ENCODE measurements at regions not wholly inside any gene's neighbourhood (a gene's known extent, or its start where the extent isn't known, plus 50 kb on each side); places are given as distances from the start of the nearest gene placed in this dataset.

DNA sequence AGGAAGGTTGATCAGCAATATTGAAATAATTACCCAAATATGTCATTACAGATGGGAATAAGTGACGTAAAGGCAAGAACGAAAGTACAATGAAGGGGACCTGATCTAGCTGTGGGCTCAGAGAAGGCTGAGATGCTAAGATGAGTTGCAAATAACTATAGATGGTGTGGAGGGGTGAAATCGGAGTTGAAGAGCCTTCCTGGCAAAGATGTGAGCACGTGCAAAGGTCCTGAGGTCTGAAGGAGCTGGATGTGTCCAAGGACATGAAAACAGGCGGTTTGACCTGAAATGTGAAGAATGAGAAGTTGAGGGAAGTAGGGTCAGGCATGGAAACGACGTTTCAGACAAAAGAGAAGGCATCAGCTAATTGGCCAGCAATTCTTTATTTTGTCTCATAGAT lies 61.6 kb upstream of the SLC45A1 start:
- no peaks in the 10 kb centered on the region for H3K36me3 ChIP-seq (ENCODE audit: control insufficient read depth, low read length)
- no peaks in the 10 kb centered on the region for H3K79me2 ChIP-seq (ENCODE audit: control insufficient read depth, low read length)
- no peaks in the 10 kb centered on the region for H3K9me3 ChIP-seq (ENCODE audit: control insufficient read depth, insufficient read depth, low read length)
- no peaks in the 10 kb centered on the region for H3F3A ChIP-seq (ENCODE audit: control insufficient read depth, insufficient read depth)
- no peaks in the 10 kb centered on the region for H3K27me3 ChIP-seq (ENCODE audit: control insufficient read depth, low read length)
- no peaks in the 10 kb centered on the region for H3K4me1 ChIP-seq (ENCODE audit: control insufficient read depth, low read length)
- H3K27ac ChIP-seq (ENCODE audit: low read depth, low read length), result no peak overlapping the region
- no peak overlapping the region for H3K4me2 ChIP-seq (ENCODE audit: low read length)
- no peaks in the 10 kb centered on the region for H3K9me2 ChIP-seq (replicated peaks; ENCODE audit: control insufficient read depth, low read length)
- H3K4me3 ChIP-seq (ENCODE audit: low read length), result no peak overlapping the region
- no peaks in the 10 kb centered on the region for H4K20me1 ChIP-seq (ENCODE audit: control insufficient read depth, insufficient read depth, low read depth, low read length)
- TF ChIP-seq EZH2phosphoT487 (IDR thresholded peaks at IDR 0.05; ENCODE audit: borderline replicate concordance, low read length), result no peak
- TF ChIP-seq, protein P1, sequence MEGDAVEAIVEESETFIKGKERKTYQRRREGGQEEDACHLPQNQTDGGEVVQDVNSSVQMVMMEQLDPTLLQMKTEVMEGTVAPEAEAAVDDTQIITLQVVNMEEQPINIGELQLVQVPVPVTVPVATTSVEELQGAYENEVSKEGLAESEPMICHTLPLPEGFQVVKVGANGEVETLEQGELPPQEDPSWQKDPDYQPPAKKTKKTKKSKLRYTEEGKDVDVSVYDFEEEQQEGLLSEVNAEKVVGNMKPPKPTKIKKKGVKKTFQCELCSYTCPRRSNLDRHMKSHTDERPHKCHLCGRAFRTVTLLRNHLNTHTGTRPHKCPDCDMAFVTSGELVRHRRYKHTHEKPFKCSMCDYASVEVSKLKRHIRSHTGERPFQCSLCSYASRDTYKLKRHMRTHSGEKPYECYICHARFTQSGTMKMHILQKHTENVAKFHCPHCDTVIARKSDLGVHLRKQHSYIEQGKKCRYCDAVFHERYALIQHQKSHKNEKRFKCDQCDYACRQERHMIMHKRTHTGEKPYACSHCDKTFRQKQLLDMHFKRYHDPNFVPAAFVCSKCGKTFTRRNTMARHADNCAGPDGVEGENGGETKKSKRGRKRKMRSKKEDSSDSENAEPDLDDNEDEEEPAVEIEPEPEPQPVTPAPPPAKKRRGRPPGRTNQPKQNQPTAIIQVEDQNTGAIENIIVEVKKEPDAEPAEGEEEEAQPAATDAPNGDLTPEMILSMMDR (IDR thresholded peaks at IDR 0.05; ENCODE audit: low read depth, low read length, poor library complexity, severe bottlenecking), result no peak

DNA sequence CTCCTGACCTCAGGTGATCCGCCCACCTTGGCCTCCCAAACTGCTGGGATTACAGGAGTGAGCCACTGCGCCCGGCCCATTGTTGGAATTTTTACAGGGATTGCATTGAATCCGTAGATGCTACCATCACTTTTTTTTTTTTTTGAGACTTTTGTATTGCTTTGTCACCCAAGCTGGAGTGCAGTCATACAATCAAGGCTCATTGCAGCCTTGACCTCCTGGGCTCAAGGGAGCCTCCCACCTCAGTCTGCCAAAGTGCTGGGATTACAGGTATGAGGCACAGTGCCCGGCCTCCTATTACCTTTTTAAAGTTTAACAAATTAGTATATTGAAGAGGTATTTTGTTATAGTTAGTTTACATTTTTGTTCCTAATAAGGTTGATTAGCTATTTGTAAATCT lies 62.2 kb upstream of the SLC45A1 start:
- Histone ChIP-seq H4K20me1 (ENCODE audit: control insufficient read depth, insufficient read depth, low read depth, low read length) (no peaks in the 10 kb centered on the region), H3K4me2 (ENCODE audit: low read length) (no peak overlapping the region), H3K4me1 (ENCODE audit: control insufficient read depth, low read length) (no peaks in the 10 kb centered on the region), H3K9me2 (replicated peaks; ENCODE audit: control insufficient read depth, low read length) (no peaks in the 10 kb centered on the region), H3K9me3 (ENCODE audit: control insufficient read depth, insufficient read depth, low read length) (no peaks in the 10 kb centered on the region), H3K27me3 (ENCODE audit: control insufficient read depth, low read length) (no peaks in the 10 kb centered on the region), H3K27ac (ENCODE audit: low read depth, low read length) (no peak overlapping the region), H3K79me2 (ENCODE audit: control insufficient read depth, low read length) (no peaks in the 10 kb centered on the region), H3K4me3 (ENCODE audit: low read length) (no peak overlapping the region), H3K36me3 (ENCODE audit: control insufficient read depth, low read length) (no peaks in the 10 kb centered on the region), H3F3A (ENCODE audit: control insufficient read depth, insufficient read depth) (no peaks in the 10 kb centered on the region)
- TF ChIP-seq, protein P1 (IDR thresholded peaks at IDR 0.05; ENCODE audit: low read depth, low read length, poor library complexity, severe bottlenecking), result no peak
- TF ChIP-seq EZH2phosphoT487 (IDR thresholded peaks at IDR 0.05; ENCODE audit: borderline replicate concordance, low read length), result no peak

DNA sequence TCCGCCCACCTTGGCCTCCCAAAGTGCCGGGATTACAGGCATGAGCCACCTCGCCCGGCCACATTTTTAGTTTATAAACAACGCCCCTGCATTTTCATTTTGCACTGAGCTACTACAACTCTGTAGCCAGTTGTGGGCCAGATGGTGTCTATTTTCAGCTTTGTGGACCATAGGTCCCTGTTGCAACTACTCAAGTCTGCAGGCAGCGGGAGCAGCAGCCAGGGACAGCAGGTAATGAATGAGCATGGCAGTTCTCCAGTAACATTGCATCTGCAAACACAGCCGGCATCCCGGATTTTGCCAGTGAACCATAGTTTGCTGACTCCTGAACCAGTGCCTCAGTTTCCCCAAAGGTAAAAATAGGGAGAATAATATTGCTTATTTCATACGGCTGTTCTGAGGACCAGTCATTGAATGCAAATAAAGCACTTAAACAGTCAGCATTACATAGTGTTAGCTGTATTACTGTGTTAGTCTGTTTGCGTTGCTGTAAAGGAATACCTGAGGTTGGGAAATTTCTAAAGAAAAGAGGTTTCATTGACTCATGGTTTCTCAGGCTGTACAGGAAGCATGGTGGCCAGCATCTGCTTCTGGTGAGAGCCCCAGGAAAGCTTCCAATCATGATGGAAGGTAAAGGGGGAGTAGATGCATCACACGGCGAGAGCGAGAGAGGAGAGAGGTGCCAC lies 65.5 kb upstream of the SLC45A1 start:
- Histone ChIP-seq H3K36me3 (ENCODE audit: control insufficient read depth, low read length) (no peaks in the 10 kb centered on the region), H3K79me2 (ENCODE audit: control insufficient read depth, low read length) (no peaks in the 10 kb centered on the region), H3K9me3 (ENCODE audit: control insufficient read depth, insufficient read depth, low read length) (no peaks in the 10 kb centered on the region), H4K20me1 (ENCODE audit: control insufficient read depth, insufficient read depth, low read depth, low read length) (no peaks in the 10 kb centered on the region), H3F3A (ENCODE audit: control insufficient read depth, insufficient read depth) (no peaks in the 10 kb centered on the region), H3K9me2 (replicated peaks; ENCODE audit: control insufficient read depth, low read length) (no peaks in the 10 kb centered on the region), H3K27me3 (ENCODE audit: control insufficient read depth, low read length) (no peaks in the 10 kb centered on the region), H3K4me2 (ENCODE audit: low read length) (no peak overlapping the region), H3K27ac (ENCODE audit: low read depth, low read length) (no peak overlapping the region), H3K4me1 (ENCODE audit: control insufficient read depth, low read length) (no peaks in the 10 kb centered on the region), H3K4me3 (ENCODE audit: low read length) (no peak overlapping the region)
- TF ChIP-seq, protein P1 (IDR thresholded peaks at IDR 0.05; ENCODE audit: low read depth, low read length, poor library complexity, severe bottlenecking), result no peak
- TF ChIP-seq EZH2phosphoT487 (IDR thresholded peaks at IDR 0.05; ENCODE audit: borderline replicate concordance, low read length), result no peak
